Activated CD4-positive, alpha-beta T cell treated with anti-CD3 and anti-CD28 coated beads for 4 hours (primary cell): ENCODE measurements at regions not wholly inside any gene's neighbourhood (a gene's known extent, or its start where the extent isn't known, plus 50 kb on each side); places are given as distances from the start of the nearest gene placed in this dataset.
"Not testable (repeated sequence)": the region's sequence is repeated elsewhere in the genome, so short reads cannot be mapped to it uniquely, and the experiment has no call there.

Experiments
- DNase-seq, 2 donors: peaks; one replicate each; pipeline ENCODE4 v3.0.0-alpha.2; 2020

- no peak for DNase-seq
Measured at GRCh38 chr4:130703211-130703935, 1607.4 kb downstream of the C4orf33 start.

- DNase-seq: no peak
Measured at GRCh38 chr4:130705023-130705422, 1609.1 kb downstream of the C4orf33 start.

- no peak for DNase-seq
Measured at GRCh38 chr4:130712038-130712437, 1616.1 kb downstream of the C4orf33 start.

- DNase-seq: no peak
Measured at GRCh38 chr4:130714006-130714405, 1618.1 kb downstream of the C4orf33 start.

- DNase-seq: no peak
Measured at GRCh38 chr4:130722361-130722760, 1626.4 kb downstream of the C4orf33 start.

- DNase-seq: no peak
Measured at GRCh38 chr4:130736436-130737185, 1640.7 kb downstream of the C4orf33 start.

- no peak for DNase-seq
Measured at GRCh38 chr4:130738233-130738632, 1642.3 kb downstream of the C4orf33 start.

GRCh38 chr4:130747842-130748241 lies 1651.9 kb downstream of the C4orf33 start:
- no peak for DNase-seq

GRCh38 chr4:130753926-130754325 lies 1658.0 kb downstream of the C4orf33 start:
- DNase-seq: no peak

GRCh38 chr4:130760246-130760645 lies 1664.3 kb downstream of the C4orf33 start:
- no peak for DNase-seq

- DNase-seq: not testable (repeated sequence)
Measured at GRCh38 chr4:130767384-130767783, 1671.4 kb downstream of the C4orf33 start.

GRCh38 chr4:130772966-130773365 lies 1677.0 kb downstream of the C4orf33 start:
- not testable (repeated sequence) for DNase-seq

GRCh38 chr4:130808492-130808891 lies 1712.5 kb downstream of the C4orf33 start:
- DNase-seq: no peak

GRCh38 chr4:130812117-130812765 lies 1716.3 kb downstream of the C4orf33 start:
- DNase-seq: no peak

GRCh38 chr4:130814896-130815295 lies 1718.9 kb downstream of the C4orf33 start:
- DNase-seq: no peak

GRCh38 chr4:130820448-130820847 lies 1724.5 kb downstream of the C4orf33 start:
- DNase-seq: no peak

- DNase-seq: no peak
Measured at GRCh38 chr4:130825284-130825683, 1729.3 kb downstream of the C4orf33 start.

GRCh38 chr4:130850019-130850524 lies 1754.1 kb downstream of the C4orf33 start:
- DNase-seq: no peak

GRCh38 chr4:130851107-130851506 lies 1755.2 kb downstream of the C4orf33 start:
- DNase-seq: no peak

- DNase-seq: no peak
Measured at GRCh38 chr4:130851932-130852331, 1756.0 kb downstream of the C4orf33 start.

- DNase-seq: no peak
Measured at GRCh38 chr4:130855533-130855932, 1759.6 kb downstream of the C4orf33 start.

GRCh38 chr4:130859991-130860390 lies 1764.0 kb downstream of the C4orf33 start:
- DNase-seq: no peak

GRCh38 chr4:130896920-130897319 lies 1801.0 kb downstream of the C4orf33 start:
- no peak for DNase-seq

GRCh38 chr4:130901321-130901720 lies 1805.4 kb downstream of the C4orf33 start:
- DNase-seq: no peak
